ENCODE measurements at regions not wholly inside any gene's neighbourhood (a gene's known extent, or its start where the extent isn't known, plus 50 kb on each side); places are given as distances from the start of the nearest gene placed in this dataset.

DNA sequence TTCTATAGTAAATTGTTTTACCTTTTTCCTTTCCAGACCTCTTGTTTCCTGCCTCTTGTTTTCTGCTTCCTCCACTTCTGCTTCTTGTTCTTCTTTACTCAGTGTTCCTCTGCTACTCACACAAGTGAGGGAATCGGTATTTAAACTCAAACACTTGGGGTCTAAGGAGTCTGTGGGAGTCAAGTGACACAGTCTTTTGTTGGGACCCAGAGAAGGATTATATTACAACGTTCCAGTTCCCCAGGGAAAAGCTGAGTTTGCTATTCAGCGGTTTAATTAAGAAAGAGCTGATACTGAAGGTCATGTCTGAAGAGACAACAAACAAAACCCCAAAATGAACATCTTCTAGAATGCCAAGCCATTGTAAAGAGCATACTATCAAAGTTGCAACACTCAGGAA lies 107.8 kb upstream of the CITED2 start:
- Histone ChIP-seq H3K4me1 (peaks cover 0 to 13% (median 0%) of the 10 kb centered on the region in 3 donors), H3K36me3 (no peaks in the 10 kb centered on the region), H3K4me3 (no peak overlapping the region), H3K27ac (no peak overlapping the region), H3K9me3 (no peaks in the 10 kb centered on the region), H3K27me3 (no peaks in the 10 kb centered on the region)
- TF ChIP-seq EP300 (IDR thresholded peaks at IDR 0.05) (no peak), POLR2A (IDR thresholded peaks at IDR 0.05) (no peak), POLR2AphosphoS5 (IDR thresholded peaks at IDR 0.05) (no peak)
- TF ChIP-seq, protein P1, sequence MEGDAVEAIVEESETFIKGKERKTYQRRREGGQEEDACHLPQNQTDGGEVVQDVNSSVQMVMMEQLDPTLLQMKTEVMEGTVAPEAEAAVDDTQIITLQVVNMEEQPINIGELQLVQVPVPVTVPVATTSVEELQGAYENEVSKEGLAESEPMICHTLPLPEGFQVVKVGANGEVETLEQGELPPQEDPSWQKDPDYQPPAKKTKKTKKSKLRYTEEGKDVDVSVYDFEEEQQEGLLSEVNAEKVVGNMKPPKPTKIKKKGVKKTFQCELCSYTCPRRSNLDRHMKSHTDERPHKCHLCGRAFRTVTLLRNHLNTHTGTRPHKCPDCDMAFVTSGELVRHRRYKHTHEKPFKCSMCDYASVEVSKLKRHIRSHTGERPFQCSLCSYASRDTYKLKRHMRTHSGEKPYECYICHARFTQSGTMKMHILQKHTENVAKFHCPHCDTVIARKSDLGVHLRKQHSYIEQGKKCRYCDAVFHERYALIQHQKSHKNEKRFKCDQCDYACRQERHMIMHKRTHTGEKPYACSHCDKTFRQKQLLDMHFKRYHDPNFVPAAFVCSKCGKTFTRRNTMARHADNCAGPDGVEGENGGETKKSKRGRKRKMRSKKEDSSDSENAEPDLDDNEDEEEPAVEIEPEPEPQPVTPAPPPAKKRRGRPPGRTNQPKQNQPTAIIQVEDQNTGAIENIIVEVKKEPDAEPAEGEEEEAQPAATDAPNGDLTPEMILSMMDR (IDR thresholded peaks at IDR 0.05) = no peak
- 48 to 50% methylated on average over 2 to 3 of the region's 3 CpGs for WGBS, 2 donors (ENCODE audit: low coverage in 1 of 2)
- no peak for ATAC-seq

DNA sequence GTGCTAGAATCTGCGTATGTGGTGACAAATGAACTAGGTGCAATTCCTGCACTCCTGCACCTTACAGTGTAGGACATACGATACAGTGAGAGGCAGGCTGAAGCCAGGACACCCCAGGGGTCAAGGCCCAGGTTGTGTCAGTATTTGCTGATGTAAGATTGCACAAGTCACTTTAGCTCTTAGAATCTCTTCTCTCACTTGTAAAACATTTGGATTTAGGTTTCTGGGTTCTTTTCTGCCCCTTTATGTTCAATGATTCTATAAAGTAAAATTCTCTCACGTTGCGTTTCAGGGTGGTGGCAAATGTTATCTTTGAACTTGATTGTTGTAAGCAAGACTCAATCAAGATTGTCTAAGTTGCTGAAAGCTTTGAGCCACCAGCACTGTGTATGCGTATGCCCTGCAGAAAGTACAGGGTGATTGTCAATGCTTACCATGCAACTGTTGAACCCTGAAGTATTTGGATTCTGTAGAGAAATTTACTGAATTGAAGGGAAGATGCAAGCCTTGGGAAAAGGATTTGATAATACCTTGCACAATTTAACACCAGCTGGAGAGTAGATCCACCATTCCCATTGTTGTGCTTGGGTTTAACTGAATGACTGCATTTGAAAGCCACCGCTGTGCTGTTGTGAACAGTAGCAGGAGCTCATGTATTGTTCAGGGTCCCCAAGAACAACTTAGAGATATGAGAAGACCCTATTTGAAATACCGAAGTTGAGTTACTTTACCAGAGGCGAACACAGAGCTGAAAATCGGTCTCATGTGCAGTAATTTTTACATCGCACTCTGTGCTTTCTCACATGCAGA lies 106.1 kb upstream of the CITED2 start:
- H3K4me3 ChIP-seq = no peak overlapping the region
- no peak for TF ChIP-seq POLR2AphosphoS5 (IDR thresholded peaks at IDR 0.05)
- TF ChIP-seq, protein P1 (IDR thresholded peaks at IDR 0.05) = no peak
- TF ChIP-seq EP300 (IDR thresholded peaks at IDR 0.05) = no peak
- ATAC-seq = no peak
- WGBS, 2 donors (ENCODE audit: low coverage in 1 of 2) = 88 to 97% methylated on average over 8 to 9 of the region's 10 CpGs
- H3K27me3 ChIP-seq = no peaks in the 10 kb centered on the region
- H3K9me3 ChIP-seq = no peaks in the 10 kb centered on the region
- H3K36me3 ChIP-seq = no peaks in the 10 kb centered on the region
- H3K4me1 ChIP-seq = peaks cover 0 to 4% (median 0%) of the 10 kb centered on the region in 3 donors
- H3K27ac ChIP-seq = no peak overlapping the region

DNA sequence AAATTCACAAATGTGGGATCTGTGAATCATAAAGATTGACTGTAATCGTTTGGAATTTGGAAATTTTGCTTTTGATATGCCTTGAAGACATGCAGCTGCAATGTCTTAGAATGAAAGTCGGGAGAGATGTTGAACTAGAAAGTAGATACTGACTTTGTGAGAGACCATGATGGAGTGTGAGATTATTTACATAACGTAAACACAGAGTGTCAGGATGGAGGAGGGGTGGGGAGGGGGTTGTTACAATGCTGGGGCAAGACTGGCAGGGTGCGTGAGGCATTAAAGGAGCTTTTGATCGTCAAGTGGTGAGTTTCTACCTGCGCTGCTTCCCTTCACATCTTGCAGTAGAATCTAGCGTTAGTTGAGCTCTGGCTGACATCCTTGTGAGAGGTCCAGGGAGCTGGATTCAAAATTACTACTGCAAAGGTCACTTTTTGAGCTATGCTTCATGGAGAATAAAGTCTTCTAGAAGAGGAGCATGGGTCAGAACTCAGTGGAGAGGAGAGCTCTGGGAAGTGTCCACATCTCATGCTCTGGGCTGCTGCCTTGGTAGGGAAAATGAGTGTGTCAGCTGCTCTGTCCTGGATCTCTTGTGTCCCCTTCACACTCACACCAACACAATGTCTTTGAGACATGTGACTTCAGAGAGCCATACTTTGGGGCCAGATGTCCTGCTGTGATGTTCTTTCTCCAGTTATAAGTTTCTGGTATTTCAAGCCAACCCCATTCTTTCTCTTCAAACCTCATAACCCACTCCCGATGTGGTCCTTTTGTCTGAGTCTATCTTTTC lies 105.2 kb upstream of the CITED2 start:
- TF ChIP-seq EP300 (IDR thresholded peaks at IDR 0.05) (no peak), POLR2AphosphoS5 (IDR thresholded peaks at IDR 0.05) (no peak), POLR2A (IDR thresholded peaks at IDR 0.05) (no peak)
- TF ChIP-seq, protein P1 (IDR thresholded peaks at IDR 0.05) = no peak
- no peaks in the 10 kb centered on the region for H3K27me3 ChIP-seq
- no peaks in the 10 kb centered on the region for H3K9me3 ChIP-seq
- no peak for ATAC-seq
- H3K27ac ChIP-seq = no peak overlapping the region
- H3K36me3 ChIP-seq = no peaks in the 10 kb centered on the region
- peaks cover 0 to 10% (median 4%) of the 10 kb centered on the region in 3 donors for H3K4me1 ChIP-seq
- 77 to 81% methylated on average over 8 of the region's 8 CpGs for WGBS, 2 donors (ENCODE audit: low coverage in 1 of 2)
- no peak overlapping the region for H3K4me3 ChIP-seq

DNA sequence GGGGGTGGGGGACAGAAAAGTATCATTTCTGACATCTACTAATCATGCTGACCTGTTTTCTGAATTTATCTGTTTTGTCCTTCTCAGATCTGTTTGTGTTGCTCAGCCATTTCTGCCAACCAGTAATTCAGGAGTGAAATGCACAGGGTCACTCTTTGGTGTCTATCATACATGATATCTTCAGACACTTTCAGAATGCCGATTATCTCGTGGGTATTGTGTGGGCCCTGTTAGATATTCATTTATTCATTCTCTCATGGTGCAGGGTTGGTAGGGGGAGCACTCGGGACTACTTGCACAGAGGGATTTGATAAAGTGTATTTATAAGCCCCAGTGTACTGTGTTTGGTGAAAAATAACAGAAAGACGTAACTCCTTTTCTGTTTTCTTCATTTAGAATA lies 101.2 kb upstream of the CITED2 start:
- peaks cover 6 to 36% (median 7%) of the 10 kb centered on the region in 3 donors for H3K4me1 ChIP-seq
- WGBS, 2 donors (ENCODE audit: low coverage in 1 of 2) = 85 to 88% methylated on average over 3 to 4 of the region's 4 CpGs
- H3K4me3 ChIP-seq = no peak overlapping the region
- ATAC-seq = no peak
- no peaks in the 10 kb centered on the region for H3K9me3 ChIP-seq
- TF ChIP-seq POLR2AphosphoS5 (IDR thresholded peaks at IDR 0.05) (no peak), EP300 (IDR thresholded peaks at IDR 0.05) (no peak), POLR2A (IDR thresholded peaks at IDR 0.05) (no peak)
- TF ChIP-seq, protein P1 (IDR thresholded peaks at IDR 0.05) = no peak
- no peaks in the 10 kb centered on the region for H3K36me3 ChIP-seq
- H3K27ac ChIP-seq = no peak overlapping the region
- H3K27me3 ChIP-seq = no peaks in the 10 kb centered on the region
